SK-N-SH (cell line): ENCODE measurements at regions not wholly inside any gene's neighbourhood (a gene's known extent, or its start where the extent isn't known, plus 50 kb on each side); places are given as distances from the start of the nearest gene placed in this dataset.

Source experiments
- CTCF ChIA-PET: fragments of 300-600, 350-600 bp; formaldehyde crosslinking; extraction: SDS; loops from one replicate; lab custom pipeline; 2021; lab: Yijun Ruan, JAX
- POLR2A ChIA-PET: fragments of 350-600 bp; sonication (Branson Sonifier 250); formaldehyde crosslinking; extraction: SDS; loops from one replicate; lab custom pipeline; 2020; ENCODE audit warnings: antibody characterized with exemption, inconsistent platforms; lab: Yijun Ruan, JAX
- DNase-seq: peaks from one replicate; pipeline ENCODE4 v3.0.0; 2012
- H2AFZ ChIP-seq: fragments of 200-600 bp; sonication (generic); 2 replicates; pipeline ENCODE4 v1.8.1; 2016; ENCODE audit warnings: antibody characterized with exemption, mild to moderate bottlenecking, low read depth
- H3F3A ChIP-seq: fragments of 200-600 bp; sonication (generic); replicated peaks from 2 replicates; pipeline ENCODE3; 2016; ENCODE audit warnings: antibody characterized with exemption, mild to moderate bottlenecking; ENCODE audit not compliant: insufficient read depth
- H3K27ac ChIP-seq, 2 experiments: fragments of 200-500 bp in 1 of 2; fragments of 200-600 bp in 1 of 2; sonication (Bioruptor generic) in 1 of 2; sonication (generic), shearing (Covaris generic) in 1 of 2; 2 replicates each; pipeline versions ENCODE4 v1.5.1 to v1.6.1; 2014 to 2016; ENCODE audit warnings: low read depth in 2 of 2, inconsistent platforms in 1 of 2, low read length in 1 of 2, mild to moderate bottlenecking in 1 of 2, mixed read lengths in 1 of 2
- H3K27me3 ChIP-seq: fragments of 200-600 bp; sonication (generic), shearing (Covaris generic); 2 replicates; pipeline ENCODE4 v1.6.1; 2016; ENCODE audit warnings: mixed run types; ENCODE audit not compliant: insufficient read depth
- H3K36me3 ChIP-seq, 2 experiments: fragments of 200-500 bp in 1 of 2; fragments of 200-600 bp in 1 of 2; sonication (Bioruptor generic) in 1 of 2; sonication (generic) in 1 of 2; replicated peaks in 1 of 2; 2 replicates each; pipeline versions ENCODE3 to v1.5.1; 2014 to 2016; ENCODE audit warnings: low read length in 1 of 2, mild to moderate bottlenecking in 1 of 2; ENCODE audit not compliant: insufficient read depth in 2 of 2, control insufficient read depth in 1 of 2
- H3K4me1 ChIP-seq, 2 experiments: fragments of 200-500 bp in 1 of 2; fragments of 200-600 bp in 1 of 2; sonication (Bioruptor generic) in 1 of 2; sonication (generic), shearing (Covaris generic) in 1 of 2; 2 replicates each; pipeline versions ENCODE4 v1.5.1 to v1.6.1; 2014 to 2016; ENCODE audit warnings: low read depth in 1 of 2, low read length in 1 of 2, mixed run types in 1 of 2; ENCODE audit not compliant: insufficient read depth in 2 of 2, control insufficient read depth in 1 of 2
- H3K4me2 ChIP-seq: fragments of 200-600 bp; sonication (generic), shearing (Covaris generic); 2 replicates; pipeline ENCODE4 v1.6.1; 2017; ENCODE audit warnings: mixed run types
- H3K4me3 ChIP-seq, 2 experiments: fragments of 200-500 bp in 1 of 2; fragments of 200-600 bp in 1 of 2; sonication (Bioruptor generic) in 1 of 2; sonication (generic), shearing (Covaris generic) in 1 of 2; 2 replicates each; pipeline versions ENCODE4 v1.5.1 to v1.8.1; 2014 to 2016; ENCODE audit warnings: low read depth in 2 of 2, inconsistent platforms in 1 of 2, low read length in 1 of 2, mild to moderate bottlenecking in 1 of 2, mixed read lengths in 1 of 2, moderate library complexity in 1 of 2
- H3K79me2 ChIP-seq: fragments of 200-600 bp; sonication (generic); 2 replicates; pipeline ENCODE4 v1.8.1; 2017; ENCODE audit warnings: mild to moderate bottlenecking; ENCODE audit not compliant: insufficient read depth
- H3K9ac ChIP-seq: fragments of 200-600 bp; sonication (generic); 2 replicates; pipeline ENCODE4 v1.6.1; 2017; ENCODE audit warnings: mixed run types
- H3K9me2 ChIP-seq: fragments of 200-600 bp; sonication (generic); 2 replicates; pipeline ENCODE4 v1.6.1; 2017; ENCODE audit warnings: mixed run types
- H3K9me3 ChIP-seq: fragments of 200-600 bp; sonication (generic); 2 replicates; pipeline ENCODE4 v1.6.1; 2017; ENCODE audit warnings: mixed run types, mild to moderate bottlenecking, moderate library complexity
- H4K20me1 ChIP-seq: fragments of 200-600 bp; sonication (generic); 2 replicates; pipeline ENCODE4 v1.6.1; 2017; ENCODE audit warnings: mild to moderate bottlenecking, mixed run types; ENCODE audit not compliant: insufficient read depth
- ELF1 ChIP-seq: IDR thresholded peaks from 2 replicates; pipeline ENCODE4 v1.4.0; 2012
- EZH2phosphoT487 ChIP-seq: fragments of 200-600 bp; sonication (generic); IDR thresholded peaks from 2 replicates; pipeline ENCODE4 v1.6.1; 2017; ENCODE audit warnings: low read depth, mixed run types, mild to moderate bottlenecking, antibody characterized with exemption, moderate library complexity, borderline replicate concordance
- FOXJ3 ChIP-seq: sonication (generic); formaldehyde crosslinking; IDR thresholded peaks from 2 replicates; pipeline ENCODE4 v1.5.1; 2020; ENCODE audit warnings: mild to moderate bottlenecking, missing genetic modification reagents
- FOXM1 ChIP-seq: IDR thresholded peaks from 2 replicates; pipeline ENCODE4 v1.4.0; 2012; ENCODE audit warnings: low read depth, mild to moderate bottlenecking
- GABPA ChIP-seq: IDR thresholded peaks from 2 replicates; pipeline ENCODE4 v1.4.0; 2012; ENCODE audit warnings: low read depth, mild to moderate bottlenecking
- MAX ChIP-seq: IDR thresholded peaks from 2 replicates; pipeline ENCODE4 v1.4.0; 2012; ENCODE audit warnings: low read depth
- MEF2A ChIP-seq: IDR thresholded peaks from 2 replicates; pipeline ENCODE4 v1.4.0; 2012; ENCODE audit warnings: low read depth, borderline replicate concordance
- MXI1 ChIP-seq: IDR thresholded peaks from 2 replicates; pipeline ENCODE4 v1.6.1; 2012; ENCODE audit warnings: mild to moderate bottlenecking, low read depth, low read length, improper control_type of control experiment
- NRF1 ChIP-seq: IDR thresholded peaks from 2 replicates; pipeline ENCODE4 v1.6.1; 2012; ENCODE audit warnings: low read depth, mild to moderate bottlenecking, low read length
- POLR2AphosphoS5 ChIP-seq: IDR thresholded peaks from 2 replicates; pipeline ENCODE4 v1.6.1; 2012; ENCODE audit warnings: low read depth, low read length
- RAD21 ChIP-seq: IDR thresholded peaks from 2 replicates; pipeline ENCODE4 v1.6.1; 2012; ENCODE audit warnings: mild to moderate bottlenecking, low read length
- RCOR1 ChIP-seq: fragments of 150-350 bp; IDR thresholded peaks from 2 replicates; pipeline ENCODE4 v1.6.1; 2017; ENCODE audit warnings: antibody characterized with exemption, low read length
- SIN3A ChIP-seq: IDR thresholded peaks from 2 replicates; pipeline ENCODE4 v1.6.1; 2012; ENCODE audit warnings: low read depth, mild to moderate bottlenecking, low read length, moderate library complexity, borderline replicate concordance
- SMC3 ChIP-seq: IDR thresholded peaks from 2 replicates; pipeline ENCODE4 v1.6.1; 2012; ENCODE audit warnings: low read depth, low read length, improper control_type of control experiment
- USF1 ChIP-seq: IDR thresholded peaks from 2 replicates; pipeline ENCODE4 v1.4.0; 2012; ENCODE audit warnings: low read depth, borderline replicate concordance
- WGBS: methylation state at CpG from one replicate; pipeline ENCODE4 v1.1.6; 2017; ENCODE audit warnings: low lambda C conversion rate; 5-methylcytosine and 5-hydroxymethylcytosine counted together
- TF ChIP-seq, protein P1 (sequence below): IDR thresholded peaks from 2 replicates; pipeline ENCODE4; 2012
- TF ChIP-seq, protein P2 (sequence below): fragments of 150-350 bp; IDR thresholded peaks from 2 replicates; pipeline ENCODE4 v1.6.1; 2016; ENCODE audit warnings: mild to moderate bottlenecking, low read depth, low read length

DNA sequence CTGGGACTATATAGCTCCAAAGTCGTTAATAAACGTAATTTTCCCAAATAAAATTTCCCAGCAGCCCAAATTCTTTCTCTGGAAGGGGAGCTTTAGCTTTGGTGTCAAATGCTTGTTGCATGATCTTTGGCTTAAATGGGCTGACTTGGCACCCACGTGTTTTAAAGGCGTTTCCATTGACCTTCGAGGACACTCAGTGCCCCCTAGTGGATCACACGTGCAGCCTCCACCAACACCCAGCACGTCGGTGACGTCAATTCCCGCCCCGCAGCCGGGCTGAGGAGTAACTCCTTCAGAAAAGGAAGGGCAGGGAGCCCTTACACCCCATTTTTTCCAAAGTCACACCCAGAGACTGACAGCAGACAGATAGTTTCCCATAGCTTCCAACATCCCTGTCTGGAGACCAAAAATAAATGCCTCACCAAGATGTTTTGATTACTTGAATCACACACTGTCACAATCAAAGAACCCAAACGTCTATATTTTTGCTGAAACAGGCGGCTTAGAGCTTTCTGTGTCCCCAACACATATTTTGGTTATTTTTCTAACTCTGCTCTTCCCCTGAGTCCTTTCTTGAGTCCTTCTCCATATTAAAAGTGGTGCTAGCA, 707.9 kb downstream of the AACS start:
- H2AFZ ChIP-seq, result no peak overlapping the region
- H3K9ac ChIP-seq, result no peak overlapping the region
- H3K27ac ChIP-seq, result no peak overlapping the region
- CTCF ChIA-PET, result interaction anchor here (0.7 to 2.0 kb wide), 5 partner anchors 14 to 442 kb away, joined by 3 to 5 read pairs (median 3); no protein-coding TSS in a partner anchor
- H3K79me2 ChIP-seq, result no peaks in the 10 kb centered on the region
- H3K9me3 ChIP-seq, result peaks cover 10% of the 10 kb centered on the region; the same call in 1 of the 2 replicates
- peak; percentile 26; the same call in 1 of the 2 replicates for TF ChIP-seq MXI1
- TF ChIP-seq, protein P1, sequence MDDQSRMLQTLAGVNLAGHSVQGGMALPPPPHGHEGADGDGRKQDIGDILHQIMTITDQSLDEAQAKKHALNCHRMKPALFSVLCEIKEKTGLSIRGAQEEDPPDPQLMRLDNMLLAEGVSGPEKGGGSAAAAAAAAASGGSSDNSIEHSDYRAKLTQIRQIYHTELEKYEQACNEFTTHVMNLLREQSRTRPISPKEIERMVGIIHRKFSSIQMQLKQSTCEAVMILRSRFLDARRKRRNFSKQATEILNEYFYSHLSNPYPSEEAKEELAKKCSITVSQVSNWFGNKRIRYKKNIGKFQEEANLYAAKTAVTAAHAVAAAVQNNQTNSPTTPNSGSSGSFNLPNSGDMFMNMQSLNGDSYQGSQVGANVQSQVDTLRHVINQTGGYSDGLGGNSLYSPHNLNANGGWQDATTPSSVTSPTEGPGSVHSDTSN, result no peak
- peak; percentile 34 for TF ChIP-seq RAD21
- TF ChIP-seq NRF1, result no peak
- 0 out of 2 replicates have a peak, but pooled peaks have one; percentile 19 for TF ChIP-seq MAX
- TF ChIP-seq USF1, result no peak
- no peak for TF ChIP-seq SIN3A
- no peaks in the 10 kb centered on the region for H3K4me1 ChIP-seq
- H3K9me2 ChIP-seq, result no peaks in the 10 kb centered on the region
- no peaks in the 10 kb centered on the region for H3K27me3 ChIP-seq
- no peaks in the 10 kb centered on the region for H3K36me3 ChIP-seq
- no peak overlapping the region for H3K4me2 ChIP-seq
- POLR2A ChIA-PET, result no interaction called here
- H3F3A ChIP-seq, result no peaks in the 10 kb centered on the region
- H4K20me1 ChIP-seq, result no peaks in the 10 kb centered on the region
- DNase-seq, result peak; percentile 52
- 6% methylated on average over 11 of the region's 14 CpGs for whole genome bisulfite sequencing
- no peak overlapping the region for H3K4me3 ChIP-seq

GRCh38 chr12:125775507-125775906, 710.3 kb downstream of the AACS start:
- POLR2A ChIA-PET, result no interaction called here
- Histone ChIP-seq H3K9me3 (peaks cover 10% of the 10 kb centered on the region; the same call in 1 of the 2 replicates), H3K9ac (no peak overlapping the region), H3K27me3 (no peaks in the 10 kb centered on the region), H3K79me2 (no peaks in the 10 kb centered on the region), H3F3A (no peaks in the 10 kb centered on the region), H3K27ac (no peak overlapping the region), H4K20me1 (no peaks in the 10 kb centered on the region), H3K36me3 (no peaks in the 10 kb centered on the region), H3K4me3 (no peak overlapping the region), H2AFZ (no peak overlapping the region), H3K4me1 (no peaks in the 10 kb centered on the region), H3K9me2 (no peaks in the 10 kb centered on the region), H3K4me2 (no peak overlapping the region)
- TF ChIP-seq NRF1, result no peak
- TF ChIP-seq SIN3A, result no peak
- no peak for TF ChIP-seq EZH2phosphoT487
- no peak for TF ChIP-seq MEF2A
- no peak for TF ChIP-seq SMC3
- TF ChIP-seq GABPA, result no peak
- TF ChIP-seq ELF1, result no peak
- TF ChIP-seq RAD21, result no peak
- TF ChIP-seq, protein P1, result no peak
- TF ChIP-seq, protein P2, sequence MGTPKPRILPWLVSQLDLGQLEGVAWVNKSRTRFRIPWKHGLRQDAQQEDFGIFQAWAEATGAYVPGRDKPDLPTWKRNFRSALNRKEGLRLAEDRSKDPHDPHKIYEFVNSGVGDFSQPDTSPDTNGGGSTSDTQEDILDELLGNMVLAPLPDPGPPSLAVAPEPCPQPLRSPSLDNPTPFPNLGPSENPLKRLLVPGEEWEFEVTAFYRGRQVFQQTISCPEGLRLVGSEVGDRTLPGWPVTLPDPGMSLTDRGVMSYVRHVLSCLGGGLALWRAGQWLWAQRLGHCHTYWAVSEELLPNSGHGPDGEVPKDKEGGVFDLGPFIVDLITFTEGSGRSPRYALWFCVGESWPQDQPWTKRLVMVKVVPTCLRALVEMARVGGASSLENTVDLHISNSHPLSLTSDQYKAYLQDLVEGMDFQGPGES, result no peak
- TF ChIP-seq POLR2AphosphoS5, result no peak
- TF ChIP-seq USF1, result no peak
- TF ChIP-seq FOXJ3 (CRISPR knock-in tag), result no peak
- no peak for TF ChIP-seq RCOR1
- no peak for TF ChIP-seq FOXM1
- CTCF ChIA-PET, result no interaction called here
- 54% methylated on average over 3 of the region's 3 CpGs for WGBS
- DNase-seq, result no peak
